T47D (cell line): ENCODE measurements at regions not wholly inside any gene's neighbourhood (a gene's known extent, or its start where the extent isn't known, plus 50 kb on each side); places are given as distances from the start of the nearest gene placed in this dataset.

Experiments used
- DNase-seq, 2 experiments: peaks; one replicate each; pipeline versions ENCODE4 v3.0.0 to v3.0.0-alpha.2; 2011 to 2012; ENCODE audit warnings: low read depth in 1 of 2, low spot score in 1 of 2
- JUND ChIP-seq: IDR thresholded peaks from 2 replicates; pipeline ENCODE4 v1.6.1; 2012; ENCODE audit warnings: low read depth
- in situ Hi-C: cut with HindIII; loops from 2 replicates; pipeline ENCODE4 v1.10.0; 2016; ENCODE audit warnings: low sequenced_read_pairs, low pct_unique_long_range_greater_than_20kb

DNA sequence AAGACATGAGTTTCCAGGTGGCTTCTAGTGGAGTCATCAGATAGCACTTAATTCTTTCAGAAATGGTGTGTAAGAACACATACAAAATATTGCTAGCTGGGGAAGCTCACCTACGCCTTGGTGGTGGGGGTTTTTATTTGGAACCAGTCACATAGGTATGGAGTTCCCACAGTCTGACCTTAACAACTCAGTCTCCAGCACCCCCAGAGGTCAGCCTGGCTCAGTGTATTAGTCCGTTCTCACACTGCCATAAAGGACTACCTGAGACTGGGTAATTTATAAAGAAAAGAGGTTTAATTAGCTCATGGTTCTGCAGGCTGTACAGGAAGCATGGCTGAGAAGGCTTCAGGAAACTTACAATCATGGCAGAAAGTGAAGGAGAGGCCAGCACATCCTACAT is 317.5 kb upstream of the ZC3H12C start:
- TF ChIP-seq JUND, result no peak
- in situ Hi-C loops, result no loop called here
- no peak for DNase-seq

DNA sequence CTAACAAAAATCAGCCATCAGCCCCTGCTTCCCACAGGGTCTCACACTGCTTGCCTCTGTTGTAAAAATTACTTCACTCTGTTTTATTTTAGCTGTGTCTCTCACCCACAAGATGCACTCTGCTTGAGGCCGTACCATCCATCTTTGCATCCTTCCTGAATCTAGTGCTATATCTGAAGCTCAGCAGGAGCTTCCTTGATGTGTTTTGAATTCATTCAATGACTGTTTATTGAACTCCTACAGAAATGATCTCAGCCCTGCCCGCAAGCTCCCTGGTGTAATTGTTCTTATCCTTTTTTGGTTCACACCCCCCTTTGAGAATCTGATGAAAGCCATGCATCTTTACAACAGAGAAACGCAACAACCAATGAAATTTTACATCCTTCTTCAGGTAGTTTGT is 310.2 kb upstream of the ZC3H12C start:
- TF ChIP-seq JUND, result no peak
- DNase-seq, result no peak
- in situ Hi-C loops, result no loop called here

DNA sequence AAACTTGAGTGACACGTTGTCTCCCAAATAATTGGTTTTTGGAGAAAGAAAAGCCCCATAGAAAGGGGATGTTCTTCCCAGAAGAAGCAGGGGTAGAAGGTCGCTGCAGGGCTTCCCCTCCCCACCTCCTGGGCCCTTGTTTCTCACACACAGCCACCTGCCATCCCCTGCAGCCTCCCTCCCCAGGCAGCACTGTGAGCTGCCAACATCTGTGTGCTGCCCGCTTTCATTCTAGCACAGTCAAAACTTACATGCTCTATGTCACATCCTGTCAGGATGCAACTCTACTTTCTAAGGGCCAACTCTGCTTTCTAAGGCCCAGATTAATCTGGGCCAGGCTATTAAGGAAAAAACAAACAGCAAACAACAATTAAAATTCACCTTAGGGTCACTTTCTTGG is 309.4 kb upstream of the ZC3H12C start:
- in situ Hi-C loops, result no loop called here
- no peak for TF ChIP-seq JUND
- DNase-seq, result no peak

DNA sequence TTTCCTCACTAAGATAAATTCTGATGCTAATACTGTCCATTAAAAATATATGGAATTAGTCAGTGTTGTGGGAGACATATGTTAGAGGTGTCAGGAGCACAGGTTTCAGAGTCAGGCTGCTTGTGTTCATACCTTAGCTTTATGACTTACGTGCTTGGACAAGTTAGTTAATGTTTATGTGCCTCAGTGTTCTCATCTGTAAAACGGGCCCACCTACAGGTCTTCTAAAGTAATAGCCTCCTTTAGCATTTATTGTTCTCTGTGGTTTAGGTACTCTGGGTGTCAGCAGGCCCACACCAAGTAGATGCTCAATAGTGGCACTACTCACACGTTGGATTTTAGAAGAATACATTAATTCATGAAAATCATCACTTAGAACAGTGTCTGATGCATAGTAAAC is 308.7 kb upstream of the ZC3H12C start:
- no peak for DNase-seq
- TF ChIP-seq JUND, result no peak
- in situ Hi-C loops, result no loop called here

DNA sequence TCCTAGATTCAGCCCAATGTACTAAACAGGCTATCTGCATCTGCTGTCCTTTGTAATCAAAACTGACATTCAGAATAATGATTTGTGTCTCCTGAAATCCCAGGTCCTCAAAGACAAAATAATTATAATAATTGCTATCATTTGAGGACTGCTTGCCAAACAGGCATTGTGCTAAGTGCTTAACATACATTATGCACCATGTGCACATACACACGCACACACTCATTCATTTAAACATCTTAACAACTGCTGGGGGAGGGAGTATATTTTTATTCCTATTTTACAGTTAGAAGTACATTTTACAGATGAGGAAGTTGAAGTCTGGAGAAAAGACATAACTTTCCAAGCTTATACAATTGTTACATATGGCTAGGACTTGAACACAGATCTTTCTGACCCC is 308.0 kb upstream of the ZC3H12C start:
- in situ Hi-C loops, result no loop called here
- TF ChIP-seq JUND, result no peak
- DNase-seq, result no peak

DNA sequence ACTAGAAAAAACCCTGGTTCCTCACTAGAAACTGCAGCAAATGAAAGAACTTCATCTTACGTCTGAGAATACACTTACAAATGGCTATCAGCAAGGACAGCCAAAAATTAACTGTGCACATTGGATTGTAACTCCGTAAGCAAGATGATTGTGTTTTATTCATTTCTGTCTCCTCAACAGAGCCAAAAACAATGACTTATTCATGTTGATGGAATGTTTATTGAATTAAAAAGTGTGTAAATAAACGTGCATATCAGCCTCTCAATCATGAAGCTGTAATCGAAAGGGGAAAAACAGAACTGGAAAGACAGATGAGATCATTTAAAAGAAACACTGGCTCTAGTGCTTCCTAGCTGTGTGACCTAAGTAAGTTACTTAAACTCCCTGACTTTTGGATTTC is 307.5 kb upstream of the ZC3H12C start:
- in situ Hi-C loops, result no loop called here
- TF ChIP-seq JUND, result no peak
- no peak for DNase-seq

DNA sequence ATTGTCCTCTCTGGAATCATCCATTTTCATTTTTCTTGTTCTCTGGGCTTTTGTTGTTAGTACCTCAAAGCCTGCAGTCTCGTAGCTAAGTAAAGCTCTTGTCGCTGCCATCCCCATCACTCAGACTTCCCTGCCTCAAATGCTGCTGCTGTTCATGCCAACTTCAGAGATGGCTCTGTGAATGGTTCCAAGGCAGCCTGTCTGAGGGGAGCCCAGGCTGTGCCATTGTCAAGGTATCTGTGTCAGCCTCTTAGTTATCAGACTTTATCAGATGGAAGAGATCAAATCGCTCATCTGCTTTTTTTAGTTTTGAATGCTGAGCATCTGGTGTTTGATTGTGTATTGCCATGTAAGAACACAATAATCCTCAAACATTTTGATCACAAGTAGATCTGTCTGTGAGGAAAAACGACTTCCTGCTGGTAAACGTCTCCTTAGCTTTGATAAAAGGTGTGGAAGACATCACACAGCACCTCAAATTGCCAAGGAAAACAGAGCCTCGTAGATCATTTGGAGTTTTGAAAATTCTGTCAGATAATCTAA is 304.2 kb upstream of the ZC3H12C start:
- no peak for DNase-seq
- TF ChIP-seq JUND, result no peak
- in situ Hi-C loops, result no loop called here

DNA sequence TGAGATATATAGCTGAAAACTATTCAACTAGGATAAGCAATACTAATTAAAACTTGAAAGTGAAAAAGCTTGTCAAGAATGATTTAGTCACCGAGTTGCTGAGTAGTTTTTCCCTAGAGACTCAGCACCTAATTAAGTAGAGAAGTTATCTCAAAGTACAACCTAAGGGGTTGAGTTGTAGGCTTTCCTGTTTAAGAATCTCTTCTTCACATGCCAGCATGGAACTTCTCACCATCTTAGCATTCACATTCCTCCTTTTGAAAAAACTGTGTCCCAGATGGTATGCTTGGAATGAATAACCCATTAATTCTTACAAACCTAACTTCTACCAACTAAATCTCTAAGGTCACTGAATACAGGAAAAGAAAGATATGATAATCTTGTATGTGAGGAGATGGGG is 303.3 kb upstream of the ZC3H12C start:
- no peak for TF ChIP-seq JUND
- in situ Hi-C loops, result no loop called here
- no peak for DNase-seq

DNA sequence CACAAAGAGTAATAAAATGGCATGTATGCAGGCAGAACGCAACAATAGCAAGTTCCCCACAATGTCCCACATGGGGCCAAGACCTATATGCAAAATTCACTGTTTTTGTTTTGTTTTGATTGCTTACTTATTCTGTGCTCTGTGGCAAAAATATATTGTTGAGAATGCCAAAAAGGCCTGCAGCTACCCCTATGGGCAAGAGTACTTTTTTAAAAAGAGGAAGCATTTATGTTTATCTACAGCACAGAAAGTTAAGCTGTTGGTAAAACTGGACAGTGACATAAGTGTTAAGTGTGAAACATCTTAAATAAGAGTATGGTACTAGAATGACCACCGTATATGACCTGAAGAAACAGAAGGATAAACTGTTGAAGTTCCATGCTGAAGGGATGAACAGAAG is 301.9 kb upstream of the ZC3H12C start:
- in situ Hi-C loops, result no loop called here
- no peak for TF ChIP-seq JUND
- DNase-seq, result no peak

DNA sequence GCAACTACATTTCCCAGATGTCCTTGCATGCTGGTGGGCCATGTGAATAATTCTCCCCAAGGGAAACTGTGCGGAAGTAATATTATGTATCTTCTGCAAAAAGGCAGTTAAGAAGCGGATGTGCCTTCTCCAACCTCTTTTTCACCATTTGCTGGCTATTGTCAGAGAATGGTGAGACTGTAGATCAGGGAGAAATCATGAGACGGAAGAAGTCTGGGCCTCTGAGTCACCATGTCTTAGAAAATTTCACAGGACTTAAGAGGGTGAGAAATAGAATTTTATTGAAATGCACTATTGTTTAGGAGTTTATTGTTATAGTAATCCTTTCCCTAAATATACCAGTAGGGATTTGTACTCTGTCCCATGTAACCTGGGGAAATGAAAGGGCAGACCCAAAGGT is 298.7 kb upstream of the ZC3H12C start:
- in situ Hi-C loops, result no loop called here
- DNase-seq, result no peak
- no peak for TF ChIP-seq JUND

DNA sequence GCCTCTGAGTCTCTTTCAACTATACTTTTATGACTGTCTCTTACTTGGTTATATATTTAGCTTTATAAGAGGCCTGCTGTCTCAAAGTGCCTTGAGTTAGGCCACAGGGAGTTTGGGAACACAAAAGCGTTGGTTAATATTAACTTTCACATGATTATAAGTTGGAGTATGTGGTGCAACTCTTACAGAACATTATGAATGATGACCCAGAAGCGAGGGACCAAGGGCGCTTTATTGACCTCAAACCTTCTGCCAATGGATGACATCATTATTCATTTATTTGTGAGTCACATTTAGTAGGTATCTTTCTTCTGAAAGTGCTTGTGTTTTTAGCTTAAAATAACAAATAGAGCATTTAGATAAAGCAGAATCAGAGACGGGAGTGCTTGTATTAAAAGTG is 298.0 kb upstream of the ZC3H12C start:
- no peak for TF ChIP-seq JUND
- in situ Hi-C loops, result no loop called here
- no peak for DNase-seq

DNA sequence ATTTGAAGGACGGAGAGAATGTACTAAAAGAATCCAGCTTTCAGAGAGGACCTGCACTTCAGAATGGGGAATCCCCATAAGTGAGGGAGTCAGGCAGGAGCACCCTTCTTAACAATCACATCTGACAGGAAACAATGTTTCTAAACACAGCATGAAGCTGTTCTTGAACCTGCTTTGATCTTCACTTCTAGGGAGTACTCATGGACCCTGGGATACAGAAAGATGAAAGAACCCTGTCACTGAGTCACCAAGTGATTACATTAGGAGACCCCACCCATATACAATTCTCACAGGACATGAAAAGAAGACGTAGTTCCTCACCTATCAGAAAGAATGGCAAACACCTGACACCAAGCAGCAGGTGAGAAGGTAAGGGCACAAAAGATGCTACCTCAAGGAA is 296.9 kb upstream of the ZC3H12C start:
- no peak for DNase-seq
- in situ Hi-C loops, result no loop called here
- no peak for TF ChIP-seq JUND

DNA sequence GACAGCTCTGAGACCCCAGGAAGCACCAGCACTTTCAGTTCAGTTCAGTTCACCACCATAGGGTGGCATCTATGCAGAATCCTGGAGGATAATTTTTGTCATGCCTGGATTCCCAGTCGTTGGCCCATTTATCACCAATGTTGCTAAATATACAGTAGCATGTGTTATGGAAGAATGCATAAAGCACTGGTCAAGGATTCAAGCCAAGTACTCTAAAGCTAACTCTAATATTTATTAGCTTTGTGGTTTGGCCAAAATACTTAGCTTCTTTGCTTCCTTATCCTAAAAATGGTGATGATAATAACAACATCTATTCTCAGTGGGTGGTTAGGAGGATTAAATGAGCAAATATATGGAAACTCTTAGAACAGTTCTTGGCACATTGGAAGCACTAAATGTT is 294.7 kb upstream of the ZC3H12C start:
- DNase-seq, result no peak
- in situ Hi-C loops, result no loop called here
- TF ChIP-seq JUND, result no peak

DNA sequence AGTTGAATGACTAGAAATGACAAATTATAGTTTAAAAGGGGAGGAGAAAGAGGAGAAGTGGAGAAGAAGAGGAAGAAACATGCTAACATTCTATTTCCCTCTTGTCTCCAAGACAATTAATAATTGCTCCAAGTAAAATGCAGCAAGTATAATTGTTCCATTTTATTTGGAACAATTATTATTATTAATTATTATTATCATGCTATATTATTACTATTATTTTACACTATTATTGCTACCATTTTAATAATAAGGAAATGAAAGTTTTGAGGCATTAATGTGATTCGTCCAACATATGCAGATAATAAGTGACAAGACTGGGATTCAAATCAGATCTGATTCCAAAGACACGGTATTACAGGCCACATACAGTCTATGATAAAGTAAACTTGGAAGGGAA is 293.6 kb upstream of the ZC3H12C start:
- no peak for DNase-seq
- in situ Hi-C loops, result no loop called here
- no peak for TF ChIP-seq JUND
